ENCODE measurements at regions not wholly inside any gene's neighbourhood (a gene's known extent, or its start where the extent isn't known, plus 50 kb on each side); places are given as distances from the start of the nearest gene placed in this dataset.

GRCh38 chr16:85289760-85290625 is 177.7 kb upstream of the CIBAR2 start:
- DNase-seq (ENCODE audit: low read depth in 1 of 2, low spot score in 1 of 2) = no peak

- DNase-seq (ENCODE audit: low read depth in 1 of 2, low spot score in 1 of 2) = no peak
Measured at GRCh38 chr16:85290626-85291301, 178.5 kb upstream of the CIBAR2 start.

GRCh38 chr16:85291302-85292148 is 179.3 kb upstream of the CIBAR2 start:
- DNase-seq (ENCODE audit: low read depth in 1 of 2, low spot score in 1 of 2) = no peak

GRCh38 chr16:85293458-85293857 is 181.2 kb upstream of the CIBAR2 start:
- no peak for DNase-seq (ENCODE audit: low read depth in 1 of 2, low spot score in 1 of 2)

GRCh38 chr16:85293904-85294642 is 181.8 kb upstream of the CIBAR2 start:
- no peak for DNase-seq (ENCODE audit: low read depth in 1 of 2, low spot score in 1 of 2)

GRCh38 chr16:85294810-85295508 is 182.7 kb upstream of the CIBAR2 start:
- no peak for DNase-seq (ENCODE audit: low read depth in 1 of 2, low spot score in 1 of 2)

- DNase-seq (ENCODE audit: low read depth in 1 of 2, low spot score in 1 of 2) = peak in 1 of 2 donors; percentile 35
Measured at GRCh38 chr16:85296859-85297660, 184.8 kb upstream of the CIBAR2 start.

- no peak for DNase-seq (ENCODE audit: low read depth in 1 of 2, low spot score in 1 of 2)
Measured at GRCh38 chr16:85297881-85298280, 185.6 kb upstream of the CIBAR2 start.

- DNase-seq (ENCODE audit: low read depth in 1 of 2, low spot score in 1 of 2) = no peak
Measured at GRCh38 chr16:85300406-85300968, 188.2 kb upstream of the CIBAR2 start.

- DNase-seq (ENCODE audit: low read depth in 1 of 2, low spot score in 1 of 2) = no peak
Measured at GRCh38 chr16:85301231-85301630, 189.0 kb upstream of the CIBAR2 start.

- DNase-seq (ENCODE audit: low read depth in 1 of 2, low spot score in 1 of 2) = no peak
Measured at GRCh38 chr16:85302018-85302847, 190.0 kb upstream of the CIBAR2 start.

- no peak for DNase-seq (ENCODE audit: low read depth in 1 of 2, low spot score in 1 of 2)
Measured at GRCh38 chr16:85302848-85303353, 190.6 kb upstream of the CIBAR2 start.

GRCh38 chr16:85303354-85303883 is 191.1 kb upstream of the CIBAR2 start:
- peak; percentile 57 to 67 for DNase-seq (ENCODE audit: low read depth in 1 of 2, low spot score in 1 of 2)

- no peak for DNase-seq (ENCODE audit: low read depth in 1 of 2, low spot score in 1 of 2)
Measured at GRCh38 chr16:85304337-85304736, 192.1 kb upstream of the CIBAR2 start.

GRCh38 chr16:85306071-85306792 is 194.0 kb upstream of the CIBAR2 start:
- DNase-seq (ENCODE audit: low read depth in 1 of 2, low spot score in 1 of 2) = peak; percentile 56 to 71

- no peak for DNase-seq (ENCODE audit: low read depth in 1 of 2, low spot score in 1 of 2)
Measured at GRCh38 chr16:85306793-85307551, 194.7 kb upstream of the CIBAR2 start.
